Stimulated activated naive CD8-positive, alpha-beta T cell treated with anti-CD3 and anti-CD28 coated beads, Interleukin-15, Interleukin-2, amounts not matched to agents 100 U/mL and 50 U/mL, for 24 hours (primary cell): ENCODE measurements at regions not wholly inside any gene's neighbourhood (a gene's known extent, or its start where the extent isn't known, plus 50 kb on each side); places are given as distances from the start of the nearest gene placed in this dataset.

Experiments used
- ATAC-seq: fragments of 150-1000 bp; cut with Tn5 transposase; one replicate; pipeline ENCODE4 v1.10.0; 2021
- DNase-seq: peaks from one replicate; pipeline ENCODE4 v3.0.0; 2021

GRCh38 chr5:15261269-15261995 lies 238.5 kb upstream of the FBXL7 start:
- ATAC-seq: no peak
- no peak for DNase-seq

- no peak for ATAC-seq
- no peak for DNase-seq
Observed at GRCh38 chr5:15260356-15261268, 239.4 kb upstream of the FBXL7 start.

- ATAC-seq: no peak
- no peak for DNase-seq
Observed at GRCh38 chr5:15256485-15256884, 243.5 kb upstream of the FBXL7 start.

- no peak for DNase-seq
Observed at GRCh38 chr5:15255576-15255975, 244.4 kb upstream of the FBXL7 start.

GRCh38 chr5:15254607-15255006 lies 245.4 kb upstream of the FBXL7 start:
- DNase-seq (no peak), ATAC-seq (no peak)

More at GRCh38 chr5:15255576-15255975, 244.4 kb upstream of the FBXL7 start:
- ATAC-seq: no peak

- ATAC-seq (no peak), DNase-seq (no peak)
Observed at GRCh38 chr5:15252331-15252730, 247.6 kb upstream of the FBXL7 start.

GRCh38 chr5:15249152-15249551 lies 250.8 kb upstream of the FBXL7 start:
- DNase-seq: no peak
- no peak for ATAC-seq

- no peak for ATAC-seq
Observed at GRCh38 chr5:15248731-15249130, 251.2 kb upstream of the FBXL7 start.

GRCh38 chr5:15245913-15246312 lies 254.1 kb upstream of the FBXL7 start:
- ATAC-seq: no peak
- no peak for DNase-seq

More at GRCh38 chr5:15248731-15249130, 251.2 kb upstream of the FBXL7 start:
- DNase-seq: no peak

GRCh38 chr5:15243301-15244020 lies 256.5 kb upstream of the FBXL7 start:
- no peak for DNase-seq
- ATAC-seq: no peak

GRCh38 chr5:15241216-15241821 lies 258.7 kb upstream of the FBXL7 start:
- no peak for DNase-seq
- no peak for ATAC-seq

GRCh38 chr5:15238006-15238405 lies 262.0 kb upstream of the FBXL7 start:
- no peak for ATAC-seq
- DNase-seq: no peak

GRCh38 chr5:15236911-15237508 lies 263.0 kb upstream of the FBXL7 start:
- no peak for ATAC-seq
- DNase-seq: no peak

GRCh38 chr5:15234911-15235310 lies 265.1 kb upstream of the FBXL7 start:
- no peak for DNase-seq

GRCh38 chr5:15234366-15234765 lies 265.6 kb upstream of the FBXL7 start:
- no peak for DNase-seq
- no peak for ATAC-seq

More at GRCh38 chr5:15234911-15235310, 265.1 kb upstream of the FBXL7 start:
- ATAC-seq: no peak

- DNase-seq (no peak), ATAC-seq (no peak)
Observed at GRCh38 chr5:15233566-15233965, 266.4 kb upstream of the FBXL7 start.

GRCh38 chr5:15222156-15222555 lies 277.8 kb upstream of the FBXL7 start:
- DNase-seq: no peak
- no peak for ATAC-seq

- ATAC-seq: no peak
Observed at GRCh38 chr5:15220642-15221173, 279.3 kb upstream of the FBXL7 start.

GRCh38 chr5:15215056-15215455 lies 284.9 kb upstream of the FBXL7 start:
- DNase-seq: no peak
- no peak for ATAC-seq

More at GRCh38 chr5:15220642-15221173, 279.3 kb upstream of the FBXL7 start:
- no peak for DNase-seq

- DNase-seq (no peak), ATAC-seq (no peak)
Observed at GRCh38 chr5:15214010-15214409, 286.0 kb upstream of the FBXL7 start.

- ATAC-seq: no peak
- no peak for DNase-seq
Observed at GRCh38 chr5:15209053-15209762, 290.8 kb upstream of the FBXL7 start.
